Neural cell (in vitro differentiated cells): ENCODE measurements at regions not wholly inside any gene's neighbourhood (a gene's known extent, or its start where the extent isn't known, plus 50 kb on each side); places are given as distances from the start of the nearest gene placed in this dataset.

Experiments used
- CTCF ChIP-seq: fragments of 450-650 bp; IDR thresholded peaks from 2 replicates; pipeline ENCODE4 v1.5.1; 2014; ENCODE audit warnings: antibody characterized with exemption, mild to moderate bottlenecking, moderate library complexity; ENCODE audit not compliant: poor library complexity, severe bottlenecking
- EP300 ChIP-seq: fragments of 450-650 bp; conservative IDR thresholded peaks from 2 replicates; pipeline ENCODE4 v1.6.1; 2014; ENCODE audit warnings: antibody characterized with exemption, mild to moderate bottlenecking, moderate library complexity; ENCODE audit not compliant: poor library complexity, severe bottlenecking
- EZH2 ChIP-seq: fragments of 200-600, 300-800 bp; shearing (Covaris generic), sonication (generic); IDR thresholded peaks from 2 replicates; pipeline ENCODE4 v1.6.1; 2014; ENCODE audit warnings: antibody characterized with exemption, low read length, borderline replicate concordance, mild to moderate bottlenecking; ENCODE audit not compliant: insufficient read depth, poor library complexity, severe bottlenecking
- MXI1 ChIP-seq: fragments of 450-650 bp; conservative IDR thresholded peaks from 2 replicates; pipeline ENCODE4 v1.6.1; 2014; ENCODE audit warnings: antibody characterized with exemption, mild to moderate bottlenecking; ENCODE audit not compliant: poor library complexity, severe bottlenecking
- POLR2AphosphoS5 ChIP-seq: IDR thresholded peaks from 2 replicates; pipeline ENCODE4 v1.6.1; 2012
- RAD21 ChIP-seq: fragments of 450-650 bp; conservative IDR thresholded peaks from 2 replicates; pipeline ENCODE4 v1.6.1; 2014; ENCODE audit warnings: antibody characterized with exemption, mild to moderate bottlenecking, moderate library complexity
- REST ChIP-seq: IDR thresholded peaks from 2 replicates; pipeline ENCODE4 v1.6.1; 2012; ENCODE audit warnings: borderline replicate concordance
- SMC3 ChIP-seq: fragments of 450-650 bp; conservative IDR thresholded peaks from 2 replicates; pipeline ENCODE4 v1.6.1; 2014; ENCODE audit warnings: antibody characterized with exemption, mild to moderate bottlenecking, moderate library complexity; ENCODE audit not compliant: poor library complexity

- no peak for TF ChIP-seq RAD21
- no peak for TF ChIP-seq CTCF
- peak; percentile 95 for TF ChIP-seq EP300
- TF ChIP-seq MXI1 = no peak
- peak; percentile 91 for TF ChIP-seq POLR2AphosphoS5
- no peak for TF ChIP-seq SMC3
- no peak for TF ChIP-seq EZH2
- peak; percentile 75 for TF ChIP-seq REST
Measured at GRCh38 chr21:17119466-17120297, 393.2 kb upstream of the CXADR start.
